HG03064 (cell line): ENCODE measurements at regions not wholly inside any gene's neighbourhood (a gene's known extent, or its start where the extent isn't known, plus 50 kb on each side); places are given as distances from the start of the nearest gene placed in this dataset.
"Not testable (repeated sequence)": the region's sequence is repeated elsewhere in the genome, so short reads cannot be mapped to it uniquely, and the experiment has no call there.

Experiments
- ATAC-seq: cut with Tn5 transposase; IDR thresholded peaks from one replicate; pipeline ENCODE4 v1.9.1; 2021; ENCODE audit warnings: low read depth; ENCODE audit not compliant: unreplicated experiment

- no peak for ATAC-seq
These were observed 416.9 kb downstream of the FRK start for GRCh38 chr6:115643762-115644161.

GRCh38 chr6:115634887-115635286 lies 425.8 kb downstream of the FRK start:
- ATAC-seq, result no peak

GRCh38 chr6:115634131-115634530 lies 426.6 kb downstream of the FRK start:
- no peak for ATAC-seq

GRCh38 chr6:115631028-115631427 lies 429.7 kb downstream of the FRK start:
- ATAC-seq, result no peak

- no peak for ATAC-seq
These were observed 430.2 kb downstream of the FRK start for GRCh38 chr6:115630424-115631024.

- ATAC-seq, result no peak
These were observed 431.3 kb downstream of the FRK start for GRCh38 chr6:115629415-115629814.

GRCh38 chr6:115618256-115618655 lies 442.4 kb downstream of the FRK start:
- no peak for ATAC-seq

- ATAC-seq, result no peak
These were observed 443.7 kb downstream of the FRK start for GRCh38 chr6:115617031-115617430.

- ATAC-seq, result no peak
These were observed 447.2 kb downstream of the FRK start for GRCh38 chr6:115613488-115613887.

GRCh38 chr6:115612796-115613479 lies 447.8 kb downstream of the FRK start:
- ATAC-seq, result no peak

GRCh38 chr6:115612216-115612615 lies 448.5 kb downstream of the FRK start:
- no peak for ATAC-seq

- ATAC-seq, result no peak
These were observed 450.0 kb downstream of the FRK start for GRCh38 chr6:115610696-115611095.

- ATAC-seq, result no peak
These were observed 451.6 kb downstream of the FRK start for GRCh38 chr6:115609111-115609510.

- ATAC-seq, result no peak
These were observed 458.2 kb downstream of the FRK start for GRCh38 chr6:115602466-115602865.

GRCh38 chr6:115601509-115601908 lies 459.2 kb downstream of the FRK start:
- no peak for ATAC-seq

- ATAC-seq, result no peak
These were observed 459.6 kb downstream of the FRK start for GRCh38 chr6:115601064-115601463.

GRCh38 chr6:115594891-115595290 lies 465.8 kb downstream of the FRK start:
- ATAC-seq, result no peak

- ATAC-seq, result no peak
These were observed 468.7 kb downstream of the FRK start for GRCh38 chr6:115592025-115592424.

GRCh38 chr6:115589072-115589471 lies 471.6 kb downstream of the FRK start:
- not testable (repeated sequence) for ATAC-seq

GRCh38 chr6:115583290-115583689 lies 477.4 kb downstream of the FRK start:
- ATAC-seq, result no peak

- ATAC-seq, result no peak
These were observed 478.3 kb downstream of the FRK start for GRCh38 chr6:115582386-115582785.

- not testable (repeated sequence) for ATAC-seq
These were observed 481.1 kb downstream of the FRK start for GRCh38 chr6:115579565-115579964.
